NCI-H2081 (cell line): ENCODE measurements at regions not wholly inside any gene's neighbourhood (a gene's known extent, or its start where the extent isn't known, plus 50 kb on each side); places are given as distances from the start of the nearest gene placed in this dataset.

Source experiments
- DNase-seq, 2 experiments: peaks; one replicate each; lab custom pipeline; 2025; lab: John Stamatoyannopoulos, UW

GRCh38 chr12:127898616-127899015 is 368.4 kb upstream of the TMEM132C start:
- no peak for DNase-seq

- DNase-seq, result no peak
Observed at GRCh38 chr12:127899971-127900370, 367.0 kb upstream of the TMEM132C start.

- no peak for DNase-seq
Observed at GRCh38 chr12:127900386-127900785, 366.6 kb upstream of the TMEM132C start.

- DNase-seq, result no peak
Observed at GRCh38 chr12:127903146-127903545, 363.8 kb upstream of the TMEM132C start.

- DNase-seq, result no peak
Observed at GRCh38 chr12:127909041-127909440, 357.9 kb upstream of the TMEM132C start.

GRCh38 chr12:127911291-127911690 is 355.7 kb upstream of the TMEM132C start:
- DNase-seq, result no peak

GRCh38 chr12:127912035-127912665 is 354.8 kb upstream of the TMEM132C start:
- no peak for DNase-seq

- DNase-seq, result no peak
Observed at GRCh38 chr12:127923501-127923900, 343.5 kb upstream of the TMEM132C start.

GRCh38 chr12:127925971-127926370 is 341.0 kb upstream of the TMEM132C start:
- DNase-seq, result no peak

- DNase-seq, result no peak
Observed at GRCh38 chr12:127928178-127928577, 338.8 kb upstream of the TMEM132C start.

- DNase-seq, result no peak
Observed at GRCh38 chr12:127928615-127929571, 338.1 kb upstream of the TMEM132C start.

GRCh38 chr12:127930122-127930521 is 336.8 kb upstream of the TMEM132C start:
- DNase-seq, result no peak

- no peak for DNase-seq
Observed at GRCh38 chr12:127934409-127934808, 332.6 kb upstream of the TMEM132C start.

GRCh38 chr12:127936463-127936862 is 330.5 kb upstream of the TMEM132C start:
- no peak for DNase-seq

- DNase-seq, result no peak
Observed at GRCh38 chr12:127941332-127941731, 325.6 kb upstream of the TMEM132C start.

GRCh38 chr12:127942981-127943380 is 324.0 kb upstream of the TMEM132C start:
- no peak for DNase-seq

- DNase-seq, result no peak
Observed at GRCh38 chr12:127943481-127944210, 323.3 kb upstream of the TMEM132C start.

- DNase-seq, result no peak
Observed at GRCh38 chr12:127944211-127944899, 322.6 kb upstream of the TMEM132C start.

- DNase-seq, result no peak
Observed at GRCh38 chr12:127957001-127957660, 309.8 kb upstream of the TMEM132C start.

- DNase-seq, result no peak
Observed at GRCh38 chr12:127962303-127962702, 304.7 kb upstream of the TMEM132C start.

GRCh38 chr12:127963933-127964332 is 303.0 kb upstream of the TMEM132C start:
- no peak for DNase-seq
